Large intestine (tissue), 3 donors: ENCODE measurements at regions not wholly inside any gene's neighbourhood (a gene's known extent, or its start where the extent isn't known, plus 50 kb on each side); places are given as distances from the start of the nearest gene placed in this dataset.

Experiments
- DNase-seq, 2 donors: peaks; one replicate each; pipeline versions ENCODE4 v3.0.0 to v3.0.0-alpha.2; 2013
- H3K27ac ChIP-seq: one replicate; pipeline ENCODE4 v1.5.1; 2013; ENCODE audit warnings: low read length
- H3K27me3 ChIP-seq: 2 replicates; pipeline ENCODE4 v1.6.1; 2013; ENCODE audit warnings: low read length; ENCODE audit not compliant: control insufficient read depth, insufficient read depth
- H3K36me3 ChIP-seq: 2 replicates; pipeline ENCODE4 v1.6.1; 2013; ENCODE audit warnings: low read length; ENCODE audit not compliant: control insufficient read depth, insufficient read depth
- H3K4me1 ChIP-seq: one replicate; pipeline ENCODE4 v1.6.1; 2013; ENCODE audit warnings: low read length; ENCODE audit not compliant: control insufficient read depth, insufficient read depth
- H3K4me3 ChIP-seq: one replicate; pipeline ENCODE4 v1.5.1; 2013; ENCODE audit warnings: low read length
- H3K9me3 ChIP-seq: one replicate; pipeline ENCODE4 v1.6.1; 2013; ENCODE audit warnings: mild to moderate bottlenecking, low read depth, low read length, moderate library complexity; ENCODE audit not compliant: control insufficient read depth
- whole genome bisulfite sequencing: methylation state at CpG from one replicate; pipeline ENCODE4 v1.1.5; 2013; ENCODE audit warnings: low lambda C conversion rate; ENCODE audit not compliant: insufficient coverage; 5-methylcytosine and 5-hydroxymethylcytosine counted together

DNA sequence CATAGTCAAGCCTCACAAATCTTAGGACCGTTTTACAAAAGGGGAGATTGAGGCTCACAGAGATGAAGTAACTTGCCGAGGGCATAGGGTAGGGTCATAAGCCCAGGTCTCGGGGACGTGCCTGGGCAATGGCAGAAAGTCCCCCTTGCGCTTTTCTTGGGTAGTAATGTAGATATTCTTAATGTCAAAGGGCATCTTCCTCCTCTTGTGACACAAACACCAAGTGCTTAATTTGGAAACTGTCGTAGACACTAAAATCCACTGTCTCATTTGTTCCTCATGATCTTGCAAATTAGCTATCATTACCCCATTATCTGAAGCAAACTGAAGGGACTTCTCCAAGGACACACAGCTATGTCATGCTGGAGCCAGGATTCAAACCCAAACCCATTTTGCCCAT, 180.8 kb downstream of the GAS1 start:
- H3K4me3 ChIP-seq = no peak overlapping the region
- H3K27me3 ChIP-seq = no peaks in the 10 kb centered on the region
- H3K9me3 ChIP-seq = no peaks in the 10 kb centered on the region
- H3K36me3 ChIP-seq = no peaks in the 10 kb centered on the region
- no peaks in the 10 kb centered on the region for H3K4me1 ChIP-seq
- WGBS = 100% methylated on average over 2 of the region's 6 CpGs
- no peak for DNase-seq
- H3K27ac ChIP-seq = no peak overlapping the region

DNA sequence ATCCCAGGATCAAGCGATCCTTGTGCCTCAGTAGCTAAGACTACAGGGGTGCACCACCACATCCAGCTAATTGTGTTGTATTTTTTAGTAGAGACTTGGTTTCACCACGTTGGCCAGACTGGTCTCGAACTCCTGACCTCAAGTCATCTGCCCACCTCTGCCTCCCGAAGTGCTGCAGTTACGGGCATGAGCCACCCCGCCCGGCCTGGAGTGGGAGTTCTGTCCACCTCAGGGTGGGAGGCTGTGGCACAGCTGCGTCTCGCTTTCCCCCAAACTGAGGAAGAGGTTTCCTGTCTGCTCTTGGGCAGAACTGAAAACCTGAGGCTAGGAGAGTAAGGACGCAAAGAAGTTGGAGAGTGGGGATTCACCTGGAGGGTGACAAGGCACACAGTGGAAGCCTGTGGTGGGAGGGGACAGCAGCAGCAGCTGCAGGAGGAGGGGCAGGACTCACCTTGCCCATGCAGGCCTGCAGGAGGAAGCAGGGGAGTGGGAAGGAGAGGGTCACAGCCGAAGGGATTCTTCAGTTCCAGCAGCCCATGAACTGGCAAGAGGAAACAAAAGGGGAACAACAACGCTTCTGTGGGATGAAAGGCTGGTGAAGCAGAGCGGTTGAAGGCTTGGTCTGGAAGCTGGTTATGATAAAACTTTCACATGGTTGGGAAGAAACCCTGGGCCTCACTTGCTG, 181.4 kb downstream of the GAS1 start:
- DNase-seq = no peak
- WGBS = no CpG with 5 or more reads among the region's 13 CpGs

DNA sequence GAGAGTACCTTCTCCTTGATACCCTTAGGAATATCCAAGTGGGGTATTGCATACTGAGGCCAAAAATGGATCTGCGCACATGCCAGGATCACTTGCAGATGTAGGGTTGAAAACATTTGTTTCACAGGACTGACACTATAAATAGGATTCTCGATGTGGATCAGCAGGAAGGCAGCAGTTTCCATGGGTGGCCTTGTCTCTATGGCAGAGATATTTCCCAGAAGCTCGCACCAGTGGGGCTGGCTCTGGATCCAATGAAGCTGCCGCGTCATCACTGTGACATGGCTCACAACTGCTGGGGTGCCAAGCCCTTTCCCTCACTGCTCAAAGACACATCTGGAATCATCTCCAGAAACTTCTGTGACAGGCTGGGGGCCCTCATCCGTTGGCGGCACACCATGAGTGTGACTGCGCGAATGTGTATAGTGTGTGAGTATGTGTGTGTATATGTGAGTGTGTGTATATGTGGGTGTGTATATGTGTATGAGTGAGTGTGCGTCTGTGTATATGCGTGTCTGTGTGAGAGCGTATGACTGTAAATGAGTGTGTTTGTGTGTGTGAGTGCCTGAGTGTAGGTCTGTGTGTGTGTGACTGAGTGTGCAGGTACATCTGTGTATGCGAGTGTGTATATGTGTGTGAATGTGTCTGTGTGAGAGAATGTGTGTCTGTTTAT, 182.5 kb downstream of the GAS1 start:
- no CpG with 5 or more reads among the region's 13 CpGs for WGBS
- Histone ChIP-seq H3K27ac (no peak overlapping the region), H3K36me3 (no peaks in the 10 kb centered on the region), H3K4me1 (no peaks in the 10 kb centered on the region), H3K9me3 (no peaks in the 10 kb centered on the region), H3K4me3 (no peak overlapping the region), H3K27me3 (no peaks in the 10 kb centered on the region)
- DNase-seq = no peak

More for the DNA sequence above, 181.4 kb downstream of the GAS1 start:
- H3K27ac ChIP-seq = no peak overlapping the region
- H3K27me3 ChIP-seq = no peaks in the 10 kb centered on the region
- no peaks in the 10 kb centered on the region for H3K4me1 ChIP-seq
- H3K36me3 ChIP-seq = no peaks in the 10 kb centered on the region
- H3K4me3 ChIP-seq = no peak overlapping the region
- no peaks in the 10 kb centered on the region for H3K9me3 ChIP-seq

DNA sequence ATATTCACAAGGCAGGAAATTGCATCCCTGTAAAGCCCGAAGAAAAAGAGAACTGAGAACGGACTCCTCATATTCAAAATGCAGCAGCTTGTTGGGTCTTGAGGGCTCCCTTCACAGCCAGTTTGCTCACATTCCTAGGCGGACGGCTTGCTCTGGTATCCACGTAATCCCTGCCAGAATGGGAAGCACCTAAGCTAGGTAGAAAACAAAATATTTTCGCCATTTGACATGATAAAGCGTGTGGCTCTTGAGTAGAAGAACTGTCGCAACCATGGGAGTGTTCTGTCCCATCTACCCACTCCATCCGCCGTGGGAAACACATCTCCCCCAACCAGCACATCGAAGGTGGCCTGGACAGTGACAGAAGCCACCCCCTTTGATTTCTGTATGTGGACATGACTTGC, 183.1 kb downstream of the GAS1 start:
- H3K27me3 ChIP-seq = no peaks in the 10 kb centered on the region
- H3K27ac ChIP-seq = no peak overlapping the region
- H3K36me3 ChIP-seq = no peaks in the 10 kb centered on the region
- H3K4me3 ChIP-seq = no peak overlapping the region
- no peak for DNase-seq
- no peaks in the 10 kb centered on the region for H3K9me3 ChIP-seq
- 100% methylated on average over 2 of the region's 11 CpGs for WGBS
- H3K4me1 ChIP-seq = no peaks in the 10 kb centered on the region

DNA sequence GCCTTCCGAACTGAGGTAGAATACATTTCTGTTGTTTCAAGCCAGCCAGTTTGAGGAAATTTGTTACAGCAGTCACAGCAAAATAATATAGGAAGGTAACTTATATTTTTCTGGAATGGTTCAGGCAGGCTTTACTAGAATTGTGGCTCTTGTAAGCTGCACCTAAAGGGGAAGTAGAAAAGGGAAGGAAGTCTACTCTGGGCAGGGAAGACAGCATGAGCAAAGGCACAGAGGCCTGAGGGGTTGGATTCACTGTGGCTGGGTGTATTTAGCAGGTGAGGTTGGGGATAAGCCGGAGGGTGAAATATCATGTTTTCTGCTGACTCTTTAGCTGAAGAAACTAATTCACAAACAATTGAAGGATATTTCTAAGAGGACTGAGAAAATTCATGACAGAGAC, 183.5 kb downstream of the GAS1 start:
- no peaks in the 10 kb centered on the region for H3K9me3 ChIP-seq
- H3K27ac ChIP-seq = no peak overlapping the region
- WGBS = 60% methylated on average over 1 of the region's 2 CpGs
- no peaks in the 10 kb centered on the region for H3K4me1 ChIP-seq
- H3K27me3 ChIP-seq = no peaks in the 10 kb centered on the region
- H3K4me3 ChIP-seq = no peak overlapping the region
- no peak for DNase-seq
- H3K36me3 ChIP-seq = no peaks in the 10 kb centered on the region

DNA sequence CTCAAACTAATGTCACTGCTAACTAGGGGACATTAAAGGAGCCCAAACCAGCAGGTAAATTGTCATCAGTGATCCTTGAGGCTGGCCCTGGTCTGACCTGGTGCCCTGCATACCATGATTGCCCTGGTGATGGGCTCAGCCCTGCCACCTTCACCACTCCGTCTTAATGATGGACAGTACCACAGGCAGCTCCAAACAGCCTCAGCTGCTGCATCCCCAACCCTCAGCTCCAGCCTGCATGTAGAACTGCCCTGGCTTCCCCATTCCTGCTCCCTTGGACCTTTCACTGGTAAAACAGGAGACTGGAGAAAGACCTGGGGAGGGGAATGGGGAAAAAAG, 190.0 kb downstream of the GAS1 start:
- Histone ChIP-seq H3K27ac (no peak overlapping the region), H3K36me3 (no peaks in the 10 kb centered on the region), H3K27me3 (no peaks in the 10 kb centered on the region), H3K4me3 (no peak overlapping the region), H3K4me1 (no peaks in the 10 kb centered on the region), H3K9me3 (no peaks in the 10 kb centered on the region)
- no CpG with 5 or more reads among the region's 1 CpG for whole genome bisulfite sequencing
- no peak for DNase-seq

DNA sequence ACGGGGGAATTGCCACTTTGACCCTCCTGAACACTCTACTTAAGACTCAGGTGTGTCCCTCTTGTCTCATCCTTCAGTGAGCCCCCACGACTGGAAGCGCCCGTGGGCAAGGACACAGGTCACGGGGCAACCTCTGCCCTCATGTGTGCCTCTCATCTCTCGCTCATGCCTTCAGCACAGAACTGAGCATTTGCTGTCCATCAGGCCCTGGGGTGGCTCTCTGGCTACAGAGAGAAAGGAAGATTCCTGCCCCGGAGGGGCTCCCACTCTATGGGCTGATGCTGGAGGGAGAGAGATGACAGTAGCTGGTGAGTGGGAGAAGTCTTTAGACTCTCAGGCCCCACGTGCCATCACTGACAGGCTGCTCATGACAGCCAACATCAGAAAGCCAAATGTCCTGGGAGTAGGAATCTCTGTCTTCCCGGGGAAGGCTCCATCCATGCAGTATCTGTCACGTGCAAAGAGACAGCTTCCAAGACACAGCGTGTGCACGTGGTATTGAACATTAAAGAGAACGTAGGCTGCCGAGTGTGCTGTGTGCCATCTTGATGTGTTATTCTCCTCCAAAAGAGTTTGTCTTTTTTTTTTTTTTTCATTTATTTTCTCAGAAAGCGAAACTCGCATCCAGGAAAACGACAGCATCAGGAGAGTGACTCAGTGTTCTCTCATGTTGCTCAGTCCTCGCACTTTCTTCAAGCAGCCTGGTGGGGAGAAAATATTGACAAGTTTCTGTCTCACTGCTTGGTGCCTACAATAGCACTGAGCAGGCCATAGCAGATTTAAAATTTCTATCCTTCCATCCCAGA, 190.5 kb downstream of the GAS1 start:
- Histone ChIP-seq H3K4me3 (no peak overlapping the region), H3K27me3 (no peaks in the 10 kb centered on the region), H3K36me3 (no peaks in the 10 kb centered on the region), H3K27ac (no peak overlapping the region), H3K9me3 (no peaks in the 10 kb centered on the region), H3K4me1 (no peaks in the 10 kb centered on the region)
- no peak for DNase-seq
- 90% methylated on average over 2 of the region's 18 CpGs for WGBS

DNA sequence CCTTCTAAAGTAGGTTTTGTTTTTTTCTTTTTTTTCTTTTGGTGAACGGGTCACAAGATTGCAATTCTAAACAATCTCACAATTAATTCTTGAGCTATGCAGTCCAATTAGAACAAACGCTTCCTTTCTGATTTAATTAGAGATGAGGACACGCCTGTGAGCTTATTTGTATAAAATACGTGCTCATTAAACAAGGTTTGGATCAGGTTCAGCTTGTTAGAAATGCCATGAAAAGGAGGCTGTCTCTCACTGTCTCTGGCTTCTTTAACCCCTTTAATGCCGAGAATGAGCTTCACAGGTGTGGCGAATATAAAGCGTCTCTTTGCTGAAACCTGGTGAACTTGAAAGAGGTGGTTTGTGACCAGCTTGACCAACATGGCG, 191.8 kb downstream of the GAS1 start:
- H3K27ac ChIP-seq = no peak overlapping the region
- H3K36me3 ChIP-seq = no peaks in the 10 kb centered on the region
- H3K27me3 ChIP-seq = no peaks in the 10 kb centered on the region
- DNase-seq = no peak
- H3K4me3 ChIP-seq = no peak overlapping the region
- H3K4me1 ChIP-seq = no peaks in the 10 kb centered on the region
- H3K9me3 ChIP-seq = no peaks in the 10 kb centered on the region
- no CpG with 5 or more reads among the region's 8 CpGs for WGBS

DNA sequence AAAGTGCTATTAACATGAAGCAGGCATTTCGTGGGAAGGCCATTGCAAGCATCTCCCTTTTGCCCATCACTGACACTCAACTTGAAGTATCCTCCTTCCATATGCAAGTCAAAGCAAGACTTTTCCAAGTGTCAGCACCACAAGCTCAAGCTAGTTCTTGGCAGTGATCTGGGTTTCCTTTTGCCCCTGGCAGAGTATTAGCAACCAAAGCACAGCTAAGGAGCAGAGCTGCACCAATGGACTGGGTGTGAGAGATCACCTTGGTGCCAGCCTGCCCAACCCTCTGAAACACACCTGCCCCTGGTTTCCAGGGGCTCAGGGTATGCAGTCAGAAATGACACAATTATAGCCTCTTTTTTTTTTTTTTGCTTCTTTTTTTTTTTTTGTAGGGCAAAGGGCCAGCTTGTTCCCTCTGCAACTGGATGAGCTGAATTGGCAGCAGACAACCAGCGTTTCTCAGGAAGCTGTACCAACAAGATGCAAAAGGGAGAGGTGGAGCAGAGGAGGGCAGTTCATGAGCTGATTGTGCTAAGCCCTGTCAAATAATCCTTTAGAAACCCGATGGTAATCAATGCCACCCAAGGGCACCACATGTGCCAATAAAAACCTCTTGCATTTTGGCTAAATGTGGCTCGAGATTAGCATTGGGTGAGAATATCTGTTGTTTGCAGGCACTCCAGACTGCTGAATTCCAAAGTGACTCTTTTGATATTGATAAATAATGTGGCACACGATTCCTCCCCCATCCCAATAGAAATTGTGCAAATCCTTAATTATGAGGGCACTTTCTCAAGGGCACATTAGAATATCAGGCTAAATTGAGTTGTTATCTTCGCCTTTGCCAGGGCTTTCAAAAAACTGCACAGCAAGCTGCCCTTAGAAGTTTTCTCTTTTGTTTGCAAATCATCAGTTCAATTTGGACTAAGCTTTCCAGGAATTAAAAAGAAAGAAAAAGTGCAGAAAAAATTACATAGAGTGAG, 192.4 kb downstream of the GAS1 start:
- peak in 1 of 2 donors; percentile 26 for DNase-seq
- Histone ChIP-seq H3K4me1 (no peaks in the 10 kb centered on the region), H3K27me3 (no peaks in the 10 kb centered on the region), H3K4me3 (no peak overlapping the region), H3K9me3 (no peaks in the 10 kb centered on the region), H3K36me3 (no peaks in the 10 kb centered on the region), H3K27ac (no peak overlapping the region)
- 83% methylated on average over 1 of the region's 6 CpGs for WGBS

DNA sequence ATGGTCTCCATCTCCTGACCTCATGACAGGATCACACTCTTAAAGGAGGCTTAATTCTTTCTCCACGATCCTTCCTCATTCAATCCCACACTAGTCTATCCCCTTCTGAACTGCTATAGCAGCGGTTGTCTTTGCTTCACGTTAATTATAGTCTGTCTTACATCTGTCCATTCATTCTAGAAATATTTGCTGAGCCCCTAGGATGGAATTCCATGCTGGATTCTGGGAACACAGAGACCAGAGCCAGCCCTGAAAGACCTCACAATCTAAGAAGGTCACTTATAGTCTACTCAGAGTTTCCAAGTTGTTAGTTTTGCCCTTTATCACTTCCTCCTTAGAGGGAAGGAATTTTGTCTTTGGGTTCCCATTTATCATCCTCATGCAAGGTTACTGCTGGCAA, 193.5 kb downstream of the GAS1 start:
- WGBS = no CpG with 5 or more reads among the region's 3 CpGs
- DNase-seq = no peak
- no peaks in the 10 kb centered on the region for H3K9me3 ChIP-seq
- no peak overlapping the region for H3K4me3 ChIP-seq
- H3K36me3 ChIP-seq = no peaks in the 10 kb centered on the region
- no peaks in the 10 kb centered on the region for H3K27me3 ChIP-seq
- H3K27ac ChIP-seq = no peak overlapping the region
- H3K4me1 ChIP-seq = no peaks in the 10 kb centered on the region
